Stimulated activated CD8-positive, alpha-beta memory T cell treated with anti-CD3 and anti-CD28 coated beads, Interleukin-4, amount 100 ng/mL, for 4 hours (primary cell): ENCODE measurements at regions not wholly inside any gene's neighbourhood (a gene's known extent, or its start where the extent isn't known, plus 50 kb on each side); places are given as distances from the start of the nearest gene placed in this dataset.

Experiments used
- DNase-seq, 2 donors: peaks; one replicate each; pipeline ENCODE4 v3.0.0-alpha.2; 2020; ENCODE audit warnings: low read depth in 2 of 2, low spot score in 1 of 2

- DNase-seq = no peak
These were observed 204.1 kb upstream of the NEIL3 start for GRCh38 chr4:177105536-177105935.

- no peak for DNase-seq
These were observed 202.3 kb upstream of the NEIL3 start for GRCh38 chr4:177107288-177107921.

GRCh38 chr4:177108708-177109107 lies 201.0 kb upstream of the NEIL3 start:
- DNase-seq = no peak

GRCh38 chr4:177109769-177110168 lies 199.9 kb upstream of the NEIL3 start:
- no peak for DNase-seq

- no peak for DNase-seq
These were observed 193.5 kb upstream of the NEIL3 start for GRCh38 chr4:177116161-177116560.

GRCh38 chr4:177117256-177117655 lies 192.4 kb upstream of the NEIL3 start:
- no peak for DNase-seq

GRCh38 chr4:177118596-177118995 lies 191.1 kb upstream of the NEIL3 start:
- DNase-seq = no peak

GRCh38 chr4:177119021-177119471 lies 190.6 kb upstream of the NEIL3 start:
- no peak for DNase-seq

GRCh38 chr4:177119691-177120090 lies 190.0 kb upstream of the NEIL3 start:
- no peak for DNase-seq

- DNase-seq = no peak
These were observed 185.9 kb upstream of the NEIL3 start for GRCh38 chr4:177123811-177124210.

- no peak for DNase-seq
These were observed 185.2 kb upstream of the NEIL3 start for GRCh38 chr4:177124349-177125064.

GRCh38 chr4:177125656-177126055 lies 184.0 kb upstream of the NEIL3 start:
- DNase-seq = no peak

- no peak for DNase-seq
These were observed 182.0 kb upstream of the NEIL3 start for GRCh38 chr4:177127658-177128057.

- no peak for DNase-seq
These were observed 181.4 kb upstream of the NEIL3 start for GRCh38 chr4:177128306-177128705.

- no peak for DNase-seq
These were observed 177.9 kb upstream of the NEIL3 start for GRCh38 chr4:177131736-177132135.

GRCh38 chr4:177147668-177148067 lies 162.0 kb upstream of the NEIL3 start:
- DNase-seq = no peak

GRCh38 chr4:177155454-177155853 lies 154.2 kb upstream of the NEIL3 start:
- DNase-seq = no peak

GRCh38 chr4:177159600-177159999 lies 150.1 kb upstream of the NEIL3 start:
- no peak for DNase-seq

- DNase-seq = no peak
These were observed 147.9 kb upstream of the NEIL3 start for GRCh38 chr4:177161781-177162180.

- DNase-seq = no peak
These were observed 146.1 kb upstream of the NEIL3 start for GRCh38 chr4:177163532-177163931.

- DNase-seq = no peak
These were observed 138.1 kb upstream of the NEIL3 start for GRCh38 chr4:177171588-177171987.

- no peak for DNase-seq
These were observed 134.2 kb upstream of the NEIL3 start for GRCh38 chr4:177175473-177175872.

GRCh38 chr4:177177541-177178081 lies 132.1 kb upstream of the NEIL3 start:
- no peak for DNase-seq
